GM19328 (cell line): ENCODE measurements at regions not wholly inside any gene's neighbourhood (a gene's known extent, or its start where the extent isn't known, plus 50 kb on each side); places are given as distances from the start of the nearest gene placed in this dataset.

ENCODE experiments used
- ATAC-seq: cut with Tn5 transposase; IDR thresholded peaks from one replicate; pipeline ENCODE4 v1.9.1; 2021; ENCODE audit warnings: mild to moderate bottlenecking, moderate library complexity; ENCODE audit not compliant: unreplicated experiment

GRCh38 chr2:176595986-176596385 is 326.7 kb downstream of the MTX2 start:
- ATAC-seq, result no peak

- ATAC-seq, result no peak
Measured at GRCh38 chr2:176597916-176598315, 328.7 kb downstream of the MTX2 start.

GRCh38 chr2:176598351-176598750 is 329.1 kb downstream of the MTX2 start:
- no peak for ATAC-seq

- no peak for ATAC-seq
Measured at GRCh38 chr2:176599796-176600485, 330.7 kb downstream of the MTX2 start.

GRCh38 chr2:176601066-176601465 is 331.8 kb downstream of the MTX2 start:
- ATAC-seq, result no peak

- no peak for ATAC-seq
Measured at GRCh38 chr2:176612036-176612435, 342.8 kb downstream of the MTX2 start.

DNA sequence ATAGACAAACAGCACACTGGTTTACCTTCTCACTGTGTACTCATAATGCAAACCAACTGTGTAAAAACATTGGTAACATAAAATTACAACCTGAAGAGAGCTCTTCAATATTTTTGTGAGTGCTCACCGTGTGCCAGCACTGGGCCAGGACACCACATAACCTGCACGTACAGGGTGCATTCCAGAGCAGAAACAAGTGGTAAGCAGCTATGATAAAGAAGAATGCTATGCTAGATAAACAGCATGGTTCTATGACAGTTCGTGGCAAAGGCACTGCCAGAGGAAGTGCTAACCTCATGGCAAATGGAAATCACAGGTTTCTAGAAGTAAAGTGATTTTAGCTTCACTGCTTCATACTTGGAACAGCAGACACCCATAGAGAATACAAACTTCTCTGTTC is 343.5 kb downstream of the MTX2 start:
- no peak for ATAC-seq

GRCh38 chr2:176613323-176613987 is 344.2 kb downstream of the MTX2 start:
- no peak for ATAC-seq

- no peak for ATAC-seq
Measured at GRCh38 chr2:176614049-176614448, 344.8 kb downstream of the MTX2 start.

GRCh38 chr2:176614930-176615329 is 345.7 kb downstream of the MTX2 start:
- ATAC-seq, result no peak

- no peak for ATAC-seq
Measured at GRCh38 chr2:176619504-176619903, 350.3 kb downstream of the MTX2 start.

DNA sequence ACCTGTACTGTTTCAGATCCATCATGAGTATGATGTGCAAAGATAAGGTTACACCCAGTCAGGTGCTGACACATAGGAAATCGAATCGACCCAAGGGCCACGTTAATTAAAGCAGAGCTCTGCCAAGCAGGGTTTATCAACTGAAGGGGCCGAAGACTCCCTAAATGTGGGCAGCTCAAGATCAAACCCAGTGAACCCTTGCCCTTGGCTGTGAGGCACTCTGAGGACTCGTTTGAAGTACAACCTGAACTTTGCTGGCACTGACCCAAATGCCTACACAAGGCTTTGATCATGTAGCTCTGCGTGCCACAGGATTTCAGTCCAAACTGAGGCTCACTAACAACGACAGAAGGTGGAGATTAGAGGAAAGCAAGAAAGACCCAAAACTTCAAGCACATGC is 352.1 kb downstream of the MTX2 start:
- ATAC-seq, result no peak

GRCh38 chr2:176622792-176623191 is 353.6 kb downstream of the MTX2 start:
- no peak for ATAC-seq

DNA sequence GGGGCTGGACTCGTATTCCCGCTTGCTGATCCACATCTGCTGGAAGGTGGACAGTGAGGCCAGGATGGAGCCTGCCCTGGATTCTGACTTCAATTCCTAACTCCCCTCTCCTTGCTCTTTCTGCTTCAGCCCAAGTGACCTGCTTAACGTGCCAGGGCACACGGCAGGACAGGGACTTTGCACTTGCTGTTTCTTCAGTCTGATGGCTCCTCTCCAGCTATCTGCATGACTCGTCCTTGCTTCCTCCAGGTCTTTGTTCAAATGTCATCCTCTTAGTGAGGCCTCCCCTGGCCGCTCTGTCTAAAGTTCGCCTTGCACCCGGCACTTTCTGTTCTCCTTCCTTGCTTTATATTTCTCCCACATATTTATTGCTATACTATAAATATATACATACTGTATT is 357.6 kb downstream of the MTX2 start:
- no peak for ATAC-seq

GRCh38 chr2:176628438-176628837 is 359.2 kb downstream of the MTX2 start:
- no peak for ATAC-seq

DNA sequence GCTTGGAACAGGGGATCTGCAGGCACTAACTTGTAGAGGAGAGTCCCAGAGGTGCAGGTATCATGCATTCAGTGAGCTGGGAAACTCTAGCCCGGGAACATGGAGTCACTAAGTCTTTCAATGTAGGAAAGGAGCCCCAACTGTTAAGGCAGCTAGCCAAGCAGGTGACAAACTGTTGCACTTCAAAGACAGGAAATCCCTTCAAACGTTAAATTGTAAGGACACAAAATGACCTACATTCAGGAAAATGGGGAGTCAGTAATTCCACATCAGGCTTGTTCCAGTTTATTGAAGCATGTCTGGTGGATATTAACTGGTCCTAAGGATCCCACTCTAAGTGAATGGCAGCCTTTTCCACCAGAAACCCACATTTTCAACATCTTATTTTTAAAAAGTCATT is 364.5 kb downstream of the MTX2 start:
- ATAC-seq, result no peak

DNA sequence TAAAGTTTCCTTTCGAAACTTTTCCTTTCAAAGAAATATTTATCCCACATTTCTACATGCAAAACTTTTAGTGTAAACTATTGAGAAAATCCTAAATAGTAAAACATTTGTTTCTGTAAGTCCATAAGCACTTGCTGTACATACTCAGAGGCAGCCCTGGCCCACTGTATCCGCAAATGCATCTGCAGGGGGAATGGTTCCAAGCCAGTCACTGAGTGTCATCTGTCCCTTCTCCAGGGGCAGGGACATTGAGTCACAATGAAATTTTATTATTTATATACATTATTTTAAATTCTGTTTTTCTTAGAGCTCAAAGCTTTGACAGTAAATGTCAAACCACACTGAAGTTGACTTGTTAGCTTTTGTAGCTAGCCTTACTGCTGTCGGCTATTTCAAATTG is 367.2 kb downstream of the MTX2 start:
- no peak for ATAC-seq

GRCh38 chr2:176637142-176637485 is 367.9 kb downstream of the MTX2 start:
- no peak for ATAC-seq

- ATAC-seq, result peak; percentile 26
Measured at GRCh38 chr2:176637486-176638166, 368.4 kb downstream of the MTX2 start.

DNA sequence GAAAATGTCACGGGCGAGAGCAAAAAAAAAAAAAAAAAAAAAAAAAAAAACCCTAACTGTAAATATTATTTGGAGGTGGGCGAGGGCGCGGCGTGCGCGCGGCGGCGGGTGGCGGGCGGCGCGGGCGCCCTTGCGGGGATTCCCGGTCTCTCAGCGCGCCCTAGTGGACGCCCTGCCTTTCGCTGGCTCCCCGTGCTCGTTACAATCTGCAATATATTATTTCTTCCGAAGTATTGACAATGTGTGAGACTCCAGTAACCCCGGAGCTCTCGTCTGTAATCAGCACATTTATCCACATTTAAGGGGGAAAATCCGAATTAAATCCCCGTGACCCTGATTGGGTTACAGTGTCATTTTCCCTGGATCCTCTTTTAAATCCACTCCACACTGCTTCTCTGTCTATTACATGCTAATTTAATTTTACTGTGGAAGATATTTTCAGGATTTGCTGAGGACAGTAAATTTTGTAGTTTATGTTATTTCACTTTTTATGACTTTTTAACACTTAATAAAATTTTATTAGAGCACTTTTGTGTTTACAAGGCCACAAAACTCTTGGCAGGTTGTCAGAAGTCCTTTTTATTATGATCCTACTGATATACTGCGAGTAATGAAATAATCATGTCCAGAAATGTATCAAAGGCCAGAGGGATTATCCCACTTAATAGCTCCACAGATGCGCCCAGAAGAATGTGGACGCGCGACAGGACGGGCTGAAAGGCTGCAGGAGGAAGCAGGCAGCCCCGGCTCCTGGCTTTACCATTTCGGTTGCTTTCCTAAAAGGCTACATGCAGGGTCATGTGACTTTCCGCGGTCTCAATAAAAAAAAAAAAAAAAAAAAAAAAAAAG is 369.1 kb downstream of the MTX2 start:
- ATAC-seq, result peak; percentile 71

- ATAC-seq, result no peak
Measured at GRCh38 chr2:176639016-176639343, 369.7 kb downstream of the MTX2 start.

DNA sequence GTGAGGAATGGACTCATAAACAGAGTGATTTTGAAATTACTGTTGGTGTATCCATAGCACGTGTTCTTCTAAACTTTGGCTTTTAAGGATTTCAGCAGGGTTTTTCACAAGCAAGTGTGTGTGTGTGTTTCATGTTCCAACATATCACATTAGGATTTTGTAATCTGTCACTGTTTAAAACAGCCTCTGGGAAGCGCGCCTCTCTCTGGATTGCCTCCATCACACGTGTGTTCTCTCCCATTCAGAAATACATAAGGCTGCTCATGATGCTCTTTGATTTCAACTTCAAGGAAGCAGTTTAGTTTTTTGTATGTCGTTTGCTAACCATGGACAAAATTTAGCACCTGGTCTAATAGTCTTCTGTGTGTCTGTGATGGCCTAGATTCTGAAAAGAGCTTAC is 370.4 kb downstream of the MTX2 start:
- ATAC-seq, result no peak
